ENCODE measurements at regions not wholly inside any gene's neighbourhood (a gene's known extent, or its start where the extent isn't known, plus 50 kb on each side); places are given as distances from the start of the nearest gene placed in this dataset.
"Not testable (repeated sequence)": the region's sequence is repeated elsewhere in the genome, so short reads cannot be mapped to it uniquely, and the experiment has no call there.

DNA sequence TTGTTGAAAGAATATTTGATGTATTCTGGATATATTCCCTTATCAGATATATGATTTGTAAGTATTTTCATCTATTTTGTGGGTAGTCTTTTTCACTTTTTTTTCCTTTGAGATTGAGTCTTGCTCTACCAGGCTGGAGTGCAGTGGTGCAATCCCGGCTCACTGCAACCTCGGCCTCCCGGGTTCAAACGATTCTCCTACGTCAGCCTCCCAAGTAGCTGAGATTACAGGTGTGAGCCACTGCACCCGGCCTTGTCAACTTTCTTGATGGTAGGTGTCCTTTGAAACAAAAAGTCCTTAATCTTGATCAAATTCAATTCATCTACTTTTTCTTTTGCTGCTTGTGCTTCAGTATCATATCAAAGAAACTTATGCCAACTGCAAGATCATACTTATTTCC is 297.2 kb upstream of the NRSN1 start:
- DNase-seq (ENCODE audit: low spot score in 2 of 2), result no peak
- TF ChIP-seq, protein P1, sequence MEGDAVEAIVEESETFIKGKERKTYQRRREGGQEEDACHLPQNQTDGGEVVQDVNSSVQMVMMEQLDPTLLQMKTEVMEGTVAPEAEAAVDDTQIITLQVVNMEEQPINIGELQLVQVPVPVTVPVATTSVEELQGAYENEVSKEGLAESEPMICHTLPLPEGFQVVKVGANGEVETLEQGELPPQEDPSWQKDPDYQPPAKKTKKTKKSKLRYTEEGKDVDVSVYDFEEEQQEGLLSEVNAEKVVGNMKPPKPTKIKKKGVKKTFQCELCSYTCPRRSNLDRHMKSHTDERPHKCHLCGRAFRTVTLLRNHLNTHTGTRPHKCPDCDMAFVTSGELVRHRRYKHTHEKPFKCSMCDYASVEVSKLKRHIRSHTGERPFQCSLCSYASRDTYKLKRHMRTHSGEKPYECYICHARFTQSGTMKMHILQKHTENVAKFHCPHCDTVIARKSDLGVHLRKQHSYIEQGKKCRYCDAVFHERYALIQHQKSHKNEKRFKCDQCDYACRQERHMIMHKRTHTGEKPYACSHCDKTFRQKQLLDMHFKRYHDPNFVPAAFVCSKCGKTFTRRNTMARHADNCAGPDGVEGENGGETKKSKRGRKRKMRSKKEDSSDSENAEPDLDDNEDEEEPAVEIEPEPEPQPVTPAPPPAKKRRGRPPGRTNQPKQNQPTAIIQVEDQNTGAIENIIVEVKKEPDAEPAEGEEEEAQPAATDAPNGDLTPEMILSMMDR (IDR thresholded peaks at IDR 0.05), result no peak
- TF ChIP-seq POLR2A (IDR thresholded peaks at IDR 0.05), result no peak
- intact Hi-C loops (cut with DNase I; ENCODE audit: low total_unique reads), result no loop called here
- 93 to 95% methylated on average over 6 of the region's 6 CpGs for WGBS, 2 donors
- H3K4me3 ChIP-seq (ENCODE audit: low read depth, poor library complexity, severe bottlenecking), result no peak overlapping the region

DNA sequence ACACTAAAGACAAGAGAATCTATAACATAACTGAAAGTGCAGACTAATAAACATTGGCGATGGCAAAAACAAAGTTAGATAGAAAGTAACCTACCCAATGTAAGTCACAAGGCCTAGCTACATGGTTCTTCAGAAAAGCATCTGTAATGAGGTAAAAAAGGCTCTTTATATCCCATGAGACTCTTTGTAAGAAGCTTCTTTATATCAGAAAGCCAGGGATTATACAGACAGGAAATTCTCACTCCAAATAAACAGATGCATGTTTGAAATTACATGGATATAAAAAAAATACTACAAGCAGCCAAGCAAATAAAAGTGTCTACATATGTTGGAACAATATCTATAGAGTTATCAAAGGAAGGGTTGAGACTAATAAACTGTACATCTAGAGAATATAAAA is 284.9 kb upstream of the NRSN1 start:
- 81 to 89% methylated on average over 1 of the region's 1 CpG for WGBS, 2 donors

DNA sequence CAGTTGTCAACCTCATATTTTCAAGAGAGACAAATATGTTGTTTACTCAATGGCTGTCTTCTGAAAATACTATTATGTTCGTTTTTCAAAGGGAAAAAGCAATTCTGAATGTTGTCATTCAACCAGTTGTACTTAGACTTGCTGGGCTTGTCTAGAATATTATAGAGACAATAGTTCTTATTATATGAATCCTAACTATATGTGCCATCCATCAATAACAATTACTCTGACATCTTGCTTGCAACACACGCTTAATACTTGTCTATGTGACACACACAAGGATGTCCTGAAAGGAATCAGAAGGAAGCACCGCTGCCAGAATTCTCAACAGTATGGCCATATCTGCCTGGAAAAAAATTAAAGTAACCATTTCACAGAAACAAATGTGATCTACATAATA is 283.3 kb upstream of the NRSN1 start:
- DNase-seq (ENCODE audit: low spot score in 2 of 2), result no peak
- no peak for TF ChIP-seq POLR2A (IDR thresholded peaks at IDR 0.05)
- TF ChIP-seq, protein P1 (IDR thresholded peaks at IDR 0.05), result no peak
- intact Hi-C loops (cut with DNase I; ENCODE audit: low total_unique reads), result no loop called here
- 76% methylated on average over 3 of the region's 3 CpGs for WGBS, 2 donors
- no peak overlapping the region for H3K4me3 ChIP-seq (ENCODE audit: low read depth, poor library complexity, severe bottlenecking)

More for the DNA sequence above, 284.9 kb upstream of the NRSN1 start:
- H3K4me3 ChIP-seq (ENCODE audit: low read depth, poor library complexity, severe bottlenecking), result no peak overlapping the region
- DNase-seq (ENCODE audit: low spot score in 2 of 2), result no peak
- TF ChIP-seq POLR2A (IDR thresholded peaks at IDR 0.05), result no peak
- TF ChIP-seq, protein P1 (IDR thresholded peaks at IDR 0.05), result no peak
- intact Hi-C loops (cut with DNase I; ENCODE audit: low total_unique reads), result no loop called here

- 78 to 82% methylated on average over 1 of the region's 1 CpG for WGBS, 2 donors
- intact Hi-C loops (cut with DNase I; ENCODE audit: low total_unique reads), result no loop called here
- TF ChIP-seq, protein P1 (IDR thresholded peaks at IDR 0.05), result no peak
- no peak for TF ChIP-seq POLR2A (IDR thresholded peaks at IDR 0.05)
- DNase-seq (ENCODE audit: low spot score in 2 of 2), result no peak
- no peak overlapping the region for H3K4me3 ChIP-seq (ENCODE audit: low read depth, poor library complexity, severe bottlenecking)
These were observed 274.5 kb upstream of the NRSN1 start for GRCh38 chr6:23851522-23851921.

GRCh38 chr6:23853566-23854133 is 272.4 kb upstream of the NRSN1 start:
- DNase-seq (ENCODE audit: low spot score in 2 of 2); intact Hi-C loops (cut with DNase I; ENCODE audit: low total_unique reads); H3K4me3 ChIP-seq (ENCODE audit: low read depth, poor library complexity, severe bottlenecking): not testable (repeated sequence)
- 89 to 91% methylated on average over 7 to 12 of the region's 18 CpGs for WGBS, 2 donors

DNA sequence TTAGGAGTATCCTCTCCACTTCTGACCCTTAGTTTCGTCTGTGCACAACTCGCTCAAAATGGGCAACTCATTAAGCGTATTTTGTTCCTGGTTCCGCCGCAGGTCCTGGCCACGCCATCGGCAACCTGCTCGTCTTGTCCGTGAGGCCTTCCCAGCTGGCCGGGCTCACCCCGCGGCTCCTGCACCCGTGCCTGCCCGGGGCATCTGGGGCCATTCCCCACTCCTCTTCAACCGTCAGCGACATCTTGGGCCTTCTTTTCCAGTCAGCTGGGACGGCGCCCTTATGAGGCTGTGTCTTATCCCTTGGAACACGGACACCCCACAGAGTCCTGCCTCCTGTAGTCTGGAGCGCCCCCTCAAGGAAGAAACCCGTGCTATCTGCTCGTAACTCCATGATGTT is 271.9 kb upstream of the NRSN1 start:
- intact Hi-C loops (cut with DNase I; ENCODE audit: low total_unique reads); DNase-seq (ENCODE audit: low spot score in 2 of 2); H3K4me3 ChIP-seq (ENCODE audit: low read depth, poor library complexity, severe bottlenecking): not testable (repeated sequence)
- WGBS, 2 donors, result 94 to 97% methylated on average over 22 of the region's 22 CpGs

DNA sequence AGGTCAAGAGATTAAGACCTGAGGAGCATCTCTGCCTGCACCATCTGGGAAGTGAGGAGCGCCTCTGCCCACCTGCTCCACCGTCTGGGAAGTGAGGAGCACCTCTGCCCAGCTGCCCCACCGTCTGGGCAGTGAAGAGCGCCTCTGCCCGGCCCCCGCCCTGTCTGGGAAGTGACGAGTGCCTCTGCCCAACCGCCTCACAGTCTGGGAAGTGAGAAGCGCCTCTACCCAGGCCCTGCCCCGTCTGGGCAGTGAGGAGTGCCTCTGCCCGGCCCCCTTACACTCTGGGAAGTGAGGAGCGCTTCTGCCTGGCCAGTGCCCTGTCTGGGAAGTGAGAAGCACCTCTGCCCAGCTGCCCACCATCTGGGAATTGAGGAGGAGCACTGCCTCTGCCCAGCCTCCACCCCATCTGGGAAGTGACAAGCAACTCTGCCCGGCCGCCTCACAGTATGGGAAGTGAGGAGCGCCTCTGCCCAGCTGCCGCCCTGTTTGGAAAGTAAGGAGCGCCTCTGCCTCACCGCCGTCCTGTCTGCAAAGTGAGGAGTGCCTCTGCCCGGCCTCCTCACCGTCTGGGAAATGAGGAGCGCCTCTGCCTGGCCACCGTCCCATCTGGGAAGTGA is 270.4 kb upstream of the NRSN1 start:
- no peak for DNase-seq (ENCODE audit: low spot score in 2 of 2)
- H3K4me3 ChIP-seq (ENCODE audit: low read depth, poor library complexity, severe bottlenecking), result no peak overlapping the region
- WGBS, 2 donors, result 89 to 90% methylated on average over 8 to 21 of the region's 23 CpGs
- TF ChIP-seq POLR2A (IDR thresholded peaks at IDR 0.05), result no peak
- TF ChIP-seq, protein P1 (IDR thresholded peaks at IDR 0.05), result no peak
- intact Hi-C loops (cut with DNase I; ENCODE audit: low total_unique reads), result no loop called here
